Tibial artery (tissue), 4 donors: ENCODE measurements at regions not wholly inside any gene's neighbourhood (a gene's known extent, or its start where the extent isn't known, plus 50 kb on each side); places are given as distances from the start of the nearest gene placed in this dataset.
"Not testable (repeated sequence)": the region's sequence is repeated elsewhere in the genome, so short reads cannot be mapped to it uniquely, and the experiment has no call there.

Experiments used
- DNase-seq, 2 donors: peaks; one replicate each; pipeline ENCODE4 v3.0.0-alpha.2; 2019
- H3K27ac ChIP-seq, 2 donors: fragments of 200-600 bp; sonication (generic) in 1 of 2; 1 replicate in 1 of 2; 2 replicates in 1 of 2; pipeline ENCODE4 v1.5.1; 2018 to 2019; ENCODE audit warnings: mild to moderate bottlenecking in 1 of 2
- H3K27me3 ChIP-seq, 2 donors: fragments of 200-600 bp; sonication (generic) in 1 of 2; one replicate each; pipeline versions ENCODE4 v1.5.1 to v1.6.0; 2016 to 2019
- H3K36me3 ChIP-seq, 3 donors: fragments of 200-600 bp; sonication (generic) in 2 of 3; one replicate each; pipeline ENCODE4 v1.5.1; 2016 to 2019; ENCODE audit warnings: mild to moderate bottlenecking in 2 of 3
- H3K4me1 ChIP-seq, 4 donors: fragments of 200-600 bp; sonication (generic) in 2 of 4; 1 replicate in 3 of 4; 2 replicates in 1 of 4; pipeline ENCODE4 v1.5.1; 2016 to 2019
- H3K4me3 ChIP-seq, 2 donors: fragments of 200-600 bp; sonication (generic) in 1 of 2; 1 replicate in 1 of 2; 2 replicates in 1 of 2; pipeline ENCODE4 v1.5.1; 2018 to 2019; ENCODE audit warnings: mild to moderate bottlenecking in 2 of 2
- H3K9me3 ChIP-seq, 3 donors: fragments of 200-600 bp; sonication (generic) in 1 of 3; one replicate each; pipeline ENCODE4 v1.5.1; 2016 to 2019
- intact Hi-C: fragments of 100-400 bp; cut with DNase I; formaldehyde crosslinking; loops from one replicate; pipeline ENCODE4 v1.15.0; 2023; ENCODE audit warnings: low total_unique reads
- TF ChIP-seq, protein P1 (sequence below), 2 experiments: fragments of 200-600 bp in 1 of 2; fragments of 450-650 bp in 1 of 2; IDR thresholded peaks; one replicate each; pipeline ENCODE4 v1.5.1; 2017 to 2019; ENCODE audit warnings: antibody characterized with exemption in 2 of 2, mild to moderate bottlenecking in 1 of 2, moderate library complexity in 1 of 2

DNA sequence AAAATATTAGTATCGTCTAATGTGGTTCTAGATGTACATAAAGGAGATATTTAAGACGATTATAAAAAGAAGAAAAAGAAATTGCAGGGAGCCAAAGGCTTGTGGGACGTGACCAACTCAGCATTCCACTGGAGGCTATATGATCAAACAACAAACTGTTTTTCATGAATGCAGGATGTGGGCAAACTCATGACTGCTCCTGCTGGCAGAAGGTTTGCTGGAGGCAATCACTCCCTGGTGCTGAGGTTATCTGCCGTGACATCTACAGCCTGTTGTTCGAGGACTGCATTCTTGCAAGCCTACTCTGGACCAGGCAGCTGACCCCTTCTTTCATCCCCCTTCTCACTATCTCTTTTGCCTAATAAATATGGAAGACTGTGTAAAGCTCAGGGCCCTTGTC lies 518.1 kb downstream of the UQCRFS1 start:
- H3K36me3 ChIP-seq, result no peaks in the 10 kb centered on the region
- H3K9me3 ChIP-seq, result peaks cover 0 to 7% (median 0%) of the 10 kb centered on the region in 3 donors
- H3K27me3 ChIP-seq, result no peaks in the 10 kb centered on the region
- DNase-seq, result no peak
- H3K4me3 ChIP-seq, result no peak overlapping the region
- H3K4me1 ChIP-seq, result no peaks in the 10 kb centered on the region
- no peak overlapping the region for H3K27ac ChIP-seq
- TF ChIP-seq, protein P1, sequence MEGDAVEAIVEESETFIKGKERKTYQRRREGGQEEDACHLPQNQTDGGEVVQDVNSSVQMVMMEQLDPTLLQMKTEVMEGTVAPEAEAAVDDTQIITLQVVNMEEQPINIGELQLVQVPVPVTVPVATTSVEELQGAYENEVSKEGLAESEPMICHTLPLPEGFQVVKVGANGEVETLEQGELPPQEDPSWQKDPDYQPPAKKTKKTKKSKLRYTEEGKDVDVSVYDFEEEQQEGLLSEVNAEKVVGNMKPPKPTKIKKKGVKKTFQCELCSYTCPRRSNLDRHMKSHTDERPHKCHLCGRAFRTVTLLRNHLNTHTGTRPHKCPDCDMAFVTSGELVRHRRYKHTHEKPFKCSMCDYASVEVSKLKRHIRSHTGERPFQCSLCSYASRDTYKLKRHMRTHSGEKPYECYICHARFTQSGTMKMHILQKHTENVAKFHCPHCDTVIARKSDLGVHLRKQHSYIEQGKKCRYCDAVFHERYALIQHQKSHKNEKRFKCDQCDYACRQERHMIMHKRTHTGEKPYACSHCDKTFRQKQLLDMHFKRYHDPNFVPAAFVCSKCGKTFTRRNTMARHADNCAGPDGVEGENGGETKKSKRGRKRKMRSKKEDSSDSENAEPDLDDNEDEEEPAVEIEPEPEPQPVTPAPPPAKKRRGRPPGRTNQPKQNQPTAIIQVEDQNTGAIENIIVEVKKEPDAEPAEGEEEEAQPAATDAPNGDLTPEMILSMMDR (IDR thresholded peaks at IDR 0.05), result no peak
- intact Hi-C loops, result no loop called here

DNA sequence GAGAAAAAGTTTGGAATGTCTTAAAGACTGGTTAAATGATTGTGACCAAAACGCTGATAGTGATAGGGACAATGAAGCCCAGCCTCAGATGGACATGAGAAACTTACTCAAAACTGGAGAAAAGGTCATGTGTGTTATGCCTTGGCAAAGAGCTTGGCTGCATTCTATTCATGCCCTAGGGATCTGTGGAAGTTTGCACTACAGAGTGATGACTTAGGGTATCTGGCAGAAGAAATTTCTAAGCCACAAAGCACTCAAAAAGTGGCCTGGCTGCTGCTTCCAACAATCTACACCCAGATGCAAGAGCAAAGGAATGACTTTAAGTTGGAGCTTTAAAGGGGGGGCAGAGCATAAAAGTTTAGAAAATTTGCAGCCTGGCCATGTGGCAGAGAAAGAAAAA lies 521.3 kb downstream of the UQCRFS1 start:
- Histone ChIP-seq H3K4me3 (no peak overlapping the region), H3K4me1 (no peaks in the 10 kb centered on the region), H3K9me3 (peaks cover 0 to 7% (median 0%) of the 10 kb centered on the region in 3 donors), H3K36me3 (no peaks in the 10 kb centered on the region), H3K27me3 (no peaks in the 10 kb centered on the region), H3K27ac (no peak overlapping the region)
- no peak for DNase-seq
- TF ChIP-seq, protein P1 (IDR thresholded peaks at IDR 0.05), result no peak
- intact Hi-C loops, result no loop called here

DNA sequence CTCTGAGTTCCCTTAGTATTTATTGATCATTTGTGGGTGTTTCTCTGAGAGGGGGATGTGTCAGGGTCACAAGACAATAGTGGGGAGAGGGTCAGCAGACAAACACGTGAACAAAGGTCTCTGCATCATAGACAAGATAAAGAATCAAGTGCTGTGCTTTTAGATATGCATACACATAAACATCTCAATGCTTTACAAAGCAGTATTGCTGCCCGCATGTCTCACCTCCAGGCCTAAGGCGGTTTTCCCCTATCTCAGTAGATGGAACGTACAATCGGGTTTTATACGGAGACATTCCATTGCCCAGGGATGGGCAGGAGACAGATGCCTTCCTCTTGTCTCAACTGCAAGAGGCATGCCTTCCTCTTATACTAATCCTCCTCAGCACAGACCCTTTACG lies 523.5 kb downstream of the UQCRFS1 start:
- H3K4me1 ChIP-seq, intact Hi-C loops, H3K9me3 ChIP-seq, H3K4me3 ChIP-seq, DNase-seq, H3K36me3 ChIP-seq, H3K27me3 ChIP-seq, H3K27ac ChIP-seq: not testable (repeated sequence)

DNA sequence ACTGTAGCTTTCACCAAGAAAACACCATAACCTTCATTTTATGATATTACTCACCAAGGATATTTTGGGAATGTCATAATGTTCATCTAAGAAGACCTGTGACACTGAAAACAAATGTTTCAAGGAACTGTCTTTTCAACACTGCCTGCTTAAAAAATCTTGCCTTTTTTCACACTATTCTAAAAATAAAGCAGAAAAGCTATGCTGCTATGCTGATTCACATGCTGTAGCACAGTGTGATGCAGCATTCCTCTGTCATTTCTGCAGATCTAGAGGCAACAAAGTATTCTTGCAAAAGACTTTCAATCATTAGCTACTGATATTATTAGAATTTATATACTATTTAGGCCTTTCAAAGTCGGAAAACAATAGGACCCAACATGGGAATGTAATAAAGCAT lies 525.7 kb downstream of the UQCRFS1 start:
- no peaks in the 10 kb centered on the region for H3K27me3 ChIP-seq
- intact Hi-C loops, result no loop called here
- no peaks in the 10 kb centered on the region for H3K36me3 ChIP-seq
- no peak overlapping the region for H3K4me3 ChIP-seq
- DNase-seq, result no peak
- H3K27ac ChIP-seq, result no peak overlapping the region
- H3K4me1 ChIP-seq, result no peaks in the 10 kb centered on the region
- H3K9me3 ChIP-seq, result peaks cover 0 to 7% (median 0%) of the 10 kb centered on the region in 3 donors
- TF ChIP-seq, protein P1 (IDR thresholded peaks at IDR 0.05), result no peak

DNA sequence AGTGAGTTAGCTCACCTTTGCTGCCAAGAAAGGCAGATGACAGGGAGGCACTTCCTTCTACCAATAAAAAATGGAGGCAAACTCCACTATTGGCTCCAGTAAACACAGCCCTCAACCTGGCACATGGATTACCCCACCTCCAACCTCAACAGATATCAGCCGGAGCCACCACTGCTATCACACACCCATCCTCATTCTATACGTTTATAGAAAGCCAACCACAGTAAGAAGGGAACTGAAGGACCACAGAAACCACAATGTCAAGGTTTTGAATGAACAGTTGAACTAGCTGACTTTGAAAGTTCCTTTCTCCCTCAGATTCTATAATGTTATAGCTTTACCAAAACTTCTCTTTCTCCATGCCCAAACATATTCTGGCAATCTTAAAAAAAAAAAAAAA lies 526.2 kb downstream of the UQCRFS1 start:
- H3K36me3 ChIP-seq, result no peaks in the 10 kb centered on the region
- H3K4me1 ChIP-seq, result no peaks in the 10 kb centered on the region
- TF ChIP-seq, protein P1 (IDR thresholded peaks at IDR 0.05), result no peak
- intact Hi-C loops, result no loop called here
- H3K27ac ChIP-seq, result no peak overlapping the region
- H3K4me3 ChIP-seq, result no peak overlapping the region
- DNase-seq, result no peak
- no peaks in the 10 kb centered on the region for H3K27me3 ChIP-seq
- peaks cover 0 to 1% (median 0%) of the 10 kb centered on the region in 3 donors for H3K9me3 ChIP-seq

DNA sequence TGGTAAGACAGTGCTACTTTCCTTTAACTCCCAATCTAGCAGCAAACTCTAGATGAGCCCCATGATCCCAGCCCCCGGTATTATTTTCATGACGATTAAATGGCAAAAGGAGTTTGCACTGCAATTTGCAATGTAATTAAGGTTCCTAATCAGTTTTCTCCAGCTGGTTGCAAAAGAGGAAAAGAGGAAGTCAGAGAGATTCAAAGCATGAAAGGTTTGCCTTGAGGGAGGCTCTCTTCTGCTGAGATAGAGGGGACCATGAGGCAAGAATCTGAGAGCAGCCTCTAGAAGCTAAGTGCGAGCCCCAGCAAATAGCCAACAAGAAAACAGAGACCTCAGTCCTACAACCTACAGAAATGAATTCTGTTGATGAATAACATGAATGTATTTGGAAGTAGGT lies 527.1 kb downstream of the UQCRFS1 start:
- no peak for DNase-seq
- Histone ChIP-seq H3K4me1 (no peaks in the 10 kb centered on the region), H3K27ac (no peak overlapping the region), H3K4me3 (no peak overlapping the region), H3K27me3 (no peaks in the 10 kb centered on the region), H3K9me3 (no peaks in the 10 kb centered on the region), H3K36me3 (no peaks in the 10 kb centered on the region)
- intact Hi-C loops, result no loop called here
- TF ChIP-seq, protein P1 (IDR thresholded peaks at IDR 0.05), result no peak

DNA sequence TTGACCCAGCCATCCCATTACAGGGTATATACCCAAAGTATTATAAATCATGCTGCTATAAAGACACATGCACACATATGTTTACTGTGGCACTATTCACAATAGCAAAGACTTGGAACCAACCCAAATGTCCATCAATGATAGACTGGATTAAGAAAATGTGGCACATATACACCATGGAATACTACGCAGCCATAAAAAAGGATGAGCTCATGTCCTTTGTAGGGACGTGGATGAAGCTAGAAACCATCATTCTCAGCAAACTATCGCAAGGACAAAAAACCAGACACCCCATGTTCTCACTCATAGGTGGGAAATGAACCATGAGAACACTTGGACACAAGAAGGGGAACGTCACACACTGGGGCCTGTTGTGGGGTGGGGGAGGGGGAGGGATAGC lies 527.9 kb downstream of the UQCRFS1 start:
- H3K9me3 ChIP-seq, intact Hi-C loops, DNase-seq, H3K36me3 ChIP-seq, H3K4me3 ChIP-seq, H3K27ac ChIP-seq, H3K4me1 ChIP-seq, H3K27me3 ChIP-seq: not testable (repeated sequence)
